ENCODE measurements at regions not wholly inside any gene's neighbourhood (a gene's known extent, or its start where the extent isn't known, plus 50 kb on each side); places are given as distances from the start of the nearest gene placed in this dataset.

GRCh38 chr12:98397323-98398105, 117.9 kb upstream of the TMPO start:
- Histone ChIP-seq H3K27me3 (peaks cover 0 to 4% (median 0%) of the 10 kb centered on the region in 3 donors), H3K36me3 (no peaks in the 10 kb centered on the region), H3K4me3 (peak overlapping the region; percentile 34 to 47 (median 42)), H3K4me1 (peaks cover 0 to 15% (median 6%) of the 10 kb centered on the region in 4 donors), H3K9me3 (no peaks in the 10 kb centered on the region), H3K27ac (peak overlapping the region in 1 of 5 donors; percentile 51)
- 19 to 22% (median 21%) methylated on average over 30 to 33 of the region's 33 CpGs for WGBS, 5 donors
- intact Hi-C loops (cut with DNase I; ENCODE audit: low total_unique reads): no loop called here
- TF ChIP-seq EP300 (IDR thresholded peaks at IDR 0.05) (no peak), POLR2AphosphoS5 (IDR thresholded peaks at IDR 0.05) (peak in 1 of 3 donors; percentile 48), POLR2A (IDR thresholded peaks at IDR 0.05) (no peak)
- TF ChIP-seq, protein P1, sequence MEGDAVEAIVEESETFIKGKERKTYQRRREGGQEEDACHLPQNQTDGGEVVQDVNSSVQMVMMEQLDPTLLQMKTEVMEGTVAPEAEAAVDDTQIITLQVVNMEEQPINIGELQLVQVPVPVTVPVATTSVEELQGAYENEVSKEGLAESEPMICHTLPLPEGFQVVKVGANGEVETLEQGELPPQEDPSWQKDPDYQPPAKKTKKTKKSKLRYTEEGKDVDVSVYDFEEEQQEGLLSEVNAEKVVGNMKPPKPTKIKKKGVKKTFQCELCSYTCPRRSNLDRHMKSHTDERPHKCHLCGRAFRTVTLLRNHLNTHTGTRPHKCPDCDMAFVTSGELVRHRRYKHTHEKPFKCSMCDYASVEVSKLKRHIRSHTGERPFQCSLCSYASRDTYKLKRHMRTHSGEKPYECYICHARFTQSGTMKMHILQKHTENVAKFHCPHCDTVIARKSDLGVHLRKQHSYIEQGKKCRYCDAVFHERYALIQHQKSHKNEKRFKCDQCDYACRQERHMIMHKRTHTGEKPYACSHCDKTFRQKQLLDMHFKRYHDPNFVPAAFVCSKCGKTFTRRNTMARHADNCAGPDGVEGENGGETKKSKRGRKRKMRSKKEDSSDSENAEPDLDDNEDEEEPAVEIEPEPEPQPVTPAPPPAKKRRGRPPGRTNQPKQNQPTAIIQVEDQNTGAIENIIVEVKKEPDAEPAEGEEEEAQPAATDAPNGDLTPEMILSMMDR (IDR thresholded peaks at IDR 0.05): peak in 5 of 7 experiments; percentile 81 to 86 (median 81)
- DNase-seq: peak; percentile 84 to 93

DNA sequence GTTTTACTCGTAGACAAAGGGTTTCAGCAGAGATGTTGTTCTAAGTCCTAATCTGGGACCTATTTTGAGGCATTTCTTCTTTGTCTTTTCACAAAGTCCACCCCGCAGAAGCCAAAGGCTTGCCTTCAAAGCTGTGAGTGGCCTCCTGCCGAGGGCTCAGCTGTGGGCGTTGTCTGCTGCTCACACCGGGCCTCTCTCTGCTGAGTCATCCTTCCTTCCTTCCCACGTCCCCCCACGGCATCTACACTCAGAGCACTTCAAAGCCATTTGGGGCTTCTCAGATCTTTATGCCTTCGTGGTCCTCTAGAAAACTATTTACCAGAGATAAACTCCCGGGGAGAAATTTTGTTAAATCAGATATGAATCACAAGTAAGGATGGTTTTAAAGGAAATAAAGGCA, 115.9 kb upstream of the TMPO start:
- 17 to 44% (median 24%) methylated on average over 9 of the region's 9 CpGs for WGBS, 5 donors
- intact Hi-C loops (cut with DNase I; ENCODE audit: low total_unique reads): no loop called here
- Histone ChIP-seq H3K4me1 (peaks cover 0 to 15% (median 6%) of the 10 kb centered on the region in 4 donors), H3K36me3 (no peaks in the 10 kb centered on the region), H3K4me3 (no peak overlapping the region), H3K27ac (no peak overlapping the region), H3K9me3 (no peaks in the 10 kb centered on the region), H3K27me3 (peaks cover 0 to 4% (median 0%) of the 10 kb centered on the region in 3 donors)
- TF ChIP-seq, protein P1 (IDR thresholded peaks at IDR 0.05): no peak
- TF ChIP-seq POLR2AphosphoS5 (IDR thresholded peaks at IDR 0.05) (no peak), EP300 (IDR thresholded peaks at IDR 0.05) (no peak), POLR2A (IDR thresholded peaks at IDR 0.05) (no peak)
- DNase-seq: peak in 1 of 2 donors; percentile 63

DNA sequence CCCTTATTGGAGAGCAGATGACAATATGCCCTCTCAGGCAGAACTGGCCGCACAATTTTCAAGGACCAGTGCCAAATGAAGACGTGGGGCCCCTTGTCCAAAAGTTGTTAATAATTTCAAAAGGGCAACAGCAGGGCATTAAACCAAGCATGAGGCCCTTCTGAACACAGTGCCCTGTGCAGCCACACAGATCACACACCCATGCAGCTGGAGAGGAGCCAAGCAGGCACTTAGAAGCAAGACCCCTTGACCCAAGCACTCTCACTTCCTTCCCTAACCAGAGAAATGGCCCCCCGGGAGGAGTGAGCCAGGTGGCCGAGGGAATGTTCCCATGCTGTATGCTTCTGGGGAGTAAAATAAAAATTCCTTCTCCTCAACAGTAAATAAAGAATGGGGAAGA, 114.0 kb upstream of the TMPO start:
- H3K36me3 ChIP-seq: no peaks in the 10 kb centered on the region
- peak in 1 of 2 donors; percentile 71 for DNase-seq
- H3K4me1 ChIP-seq: peaks cover 0 to 15% (median 6%) of the 10 kb centered on the region in 4 donors
- 12 to 28% (median 22%) methylated on average over 4 of the region's 4 CpGs for WGBS, 5 donors
- intact Hi-C loops (cut with DNase I; ENCODE audit: low total_unique reads): no loop called here
- peaks cover 0 to 4% (median 0%) of the 10 kb centered on the region in 3 donors for H3K27me3 ChIP-seq
- no peak overlapping the region for H3K27ac ChIP-seq
- H3K4me3 ChIP-seq: no peak overlapping the region
- H3K9me3 ChIP-seq: no peaks in the 10 kb centered on the region
- TF ChIP-seq POLR2A (IDR thresholded peaks at IDR 0.05) (no peak), EP300 (IDR thresholded peaks at IDR 0.05) (no peak), POLR2AphosphoS5 (IDR thresholded peaks at IDR 0.05) (no peak)
- TF ChIP-seq, protein P1 (IDR thresholded peaks at IDR 0.05): no peak

DNA sequence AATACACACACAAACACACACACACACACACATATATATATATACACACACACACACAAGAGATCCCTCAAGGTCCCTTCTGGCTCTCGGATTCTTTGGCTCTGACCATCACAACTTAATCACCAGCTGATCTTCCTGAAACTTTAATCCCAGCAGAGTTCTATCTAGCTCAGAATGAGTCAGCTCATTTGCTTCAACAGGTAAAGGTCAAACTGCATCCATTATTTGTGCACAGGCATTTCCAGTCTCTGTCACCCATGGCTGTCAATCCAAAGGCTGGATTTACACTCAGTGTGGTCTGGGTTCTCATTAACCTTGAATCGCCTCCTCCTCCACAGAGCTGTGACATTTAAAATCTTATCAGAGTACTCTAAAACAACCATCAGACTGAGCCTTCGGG, 113.3 kb upstream of the TMPO start:
- no peaks in the 10 kb centered on the region for H3K9me3 ChIP-seq
- H3K36me3 ChIP-seq: no peaks in the 10 kb centered on the region
- H3K27ac ChIP-seq: no peak overlapping the region
- TF ChIP-seq POLR2AphosphoS5 (IDR thresholded peaks at IDR 0.05): no peak
- TF ChIP-seq EP300 (IDR thresholded peaks at IDR 0.05): no peak
- TF ChIP-seq POLR2A (IDR thresholded peaks at IDR 0.05): no peak
- TF ChIP-seq, protein P1 (IDR thresholded peaks at IDR 0.05): no peak
- DNase-seq: no peak
- no peak overlapping the region for H3K4me3 ChIP-seq
- peaks cover 0 to 14% (median 6%) of the 10 kb centered on the region in 4 donors for H3K4me1 ChIP-seq
- WGBS, 5 donors: 53 to 68% (median 62%) methylated on average over 3 of the region's 3 CpGs
- H3K27me3 ChIP-seq: peaks cover 0 to 4% (median 0%) of the 10 kb centered on the region in 3 donors
- intact Hi-C loops (cut with DNase I; ENCODE audit: low total_unique reads): no loop called here

Data from stomach (tissue), 8 donors.